ENCODE measurements at regions not wholly inside any gene's neighbourhood (a gene's known extent, or its start where the extent isn't known, plus 50 kb on each side); places are given as distances from the start of the nearest gene placed in this dataset.

- TF ChIP-seq RAD21 (conservative IDR thresholded peaks at IDR 0.05) (no peak), CTCF (IDR thresholded peaks at IDR 0.05; ENCODE audit: poor library complexity, severe bottlenecking) (no peak), EZH2 (IDR thresholded peaks at IDR 0.05; ENCODE audit: borderline replicate concordance, insufficient read depth, low read length, poor library complexity, severe bottlenecking) (no peak), POLR2AphosphoS5 (IDR thresholded peaks at IDR 0.05) (no peak)
Measured at GRCh38 chr1:170354246-170354645, 177.7 kb upstream of the GORAB start.

Data from neural cell (in vitro differentiated cells).